GM12875 (cell line): ENCODE measurements at regions not wholly inside any gene's neighbourhood (a gene's known extent, or its start where the extent isn't known, plus 50 kb on each side); places are given as distances from the start of the nearest gene placed in this dataset.
A peak's percentile ranks its signal among the peaks of the same experiment; 100 is the strongest.

Source experiments
- H3K4me3 ChIP-seq: one replicate; pipeline ENCODE4 v1.5.1; 2011; ENCODE audit warnings: low read depth, low read length, control low read depth
- CTCF ChIP-seq: IDR thresholded peaks from 2 replicates; pipeline ENCODE4 v1.5.1; 2011; ENCODE audit warnings: low read depth, mild to moderate bottlenecking, control low read depth, inconsistent platforms, low read length, moderate library complexity, borderline replicate concordance; ENCODE audit not compliant: insufficient read depth

GRCh38 chr4:166585491-166585890 is 648.8 kb downstream of the SPOCK3 start:
- no peak for TF ChIP-seq CTCF
- H3K4me3 ChIP-seq, result no peak overlapping the region

DNA sequence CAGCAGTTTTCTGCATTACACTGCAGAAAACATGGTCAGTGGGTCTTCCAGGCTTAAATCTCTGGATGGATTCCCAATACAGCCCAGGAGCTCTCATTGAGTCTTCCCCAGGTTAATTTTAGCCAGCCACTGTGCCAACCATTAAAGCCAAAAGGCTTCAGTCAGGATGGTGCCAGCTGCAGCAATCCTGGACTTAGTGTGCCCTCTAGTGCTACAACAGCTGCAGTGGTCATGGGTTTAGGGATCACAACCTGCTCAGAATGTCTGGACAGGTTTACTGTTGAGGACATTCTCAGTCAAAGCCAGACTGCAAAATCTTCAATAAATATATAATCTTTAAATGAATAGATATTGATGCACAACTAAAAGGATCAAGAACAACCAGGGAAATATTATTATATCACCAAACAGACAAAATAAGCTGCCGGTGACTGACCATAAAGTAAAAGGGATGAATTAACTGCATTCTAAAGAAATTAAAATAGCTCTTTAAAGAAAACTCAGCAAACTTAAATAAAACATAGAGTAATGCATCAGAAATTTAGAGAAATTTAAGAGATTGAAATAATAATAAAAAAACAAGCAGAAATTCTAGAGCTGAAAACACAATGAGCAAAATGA is 639.9 kb downstream of the SPOCK3 start:
- no peak overlapping the region for H3K4me3 ChIP-seq
- peak; percentile 50; the same call in 1 of the 2 replicates for TF ChIP-seq CTCF

DNA sequence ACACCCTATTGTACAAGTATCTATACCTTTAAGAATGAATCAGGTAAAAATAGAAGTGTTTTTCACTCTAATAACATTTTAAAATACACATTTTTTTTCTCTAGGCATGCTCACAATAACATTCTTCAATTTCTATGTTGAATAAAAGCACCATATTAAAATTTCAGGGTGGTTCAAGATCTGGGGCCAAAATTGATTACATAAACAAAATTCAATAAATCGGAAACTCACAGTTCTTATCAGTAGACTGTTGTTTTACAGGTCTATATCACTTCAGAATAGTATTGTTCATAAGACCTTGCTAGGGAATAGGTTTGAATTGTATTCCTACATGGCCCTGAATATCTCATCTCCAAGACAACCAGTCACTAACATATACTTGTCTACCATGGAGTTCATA is 634.0 kb downstream of the SPOCK3 start:
- no peak overlapping the region for H3K4me3 ChIP-seq
- no peak for TF ChIP-seq CTCF

DNA sequence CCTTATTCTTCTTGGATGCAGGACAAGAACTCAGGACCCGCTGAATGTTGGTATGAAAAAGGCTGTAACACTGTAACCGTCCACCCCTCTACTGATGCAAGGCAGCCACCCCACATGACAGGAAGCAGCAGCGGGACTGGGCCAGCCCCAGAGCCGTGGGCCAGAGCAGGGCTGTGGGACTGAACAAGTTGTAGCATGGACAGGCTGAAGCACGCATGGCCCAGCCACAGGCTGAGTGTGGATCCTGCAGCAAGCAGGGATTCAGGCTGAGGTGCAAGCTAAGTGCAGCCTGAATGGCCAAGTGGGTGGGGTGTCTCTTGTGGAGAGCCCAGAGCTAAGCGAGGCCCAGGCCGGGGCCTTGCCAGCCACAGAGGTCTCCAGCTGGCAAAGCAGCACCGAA is 632.2 kb downstream of the SPOCK3 start:
- no peak for TF ChIP-seq CTCF
- no peak overlapping the region for H3K4me3 ChIP-seq

DNA sequence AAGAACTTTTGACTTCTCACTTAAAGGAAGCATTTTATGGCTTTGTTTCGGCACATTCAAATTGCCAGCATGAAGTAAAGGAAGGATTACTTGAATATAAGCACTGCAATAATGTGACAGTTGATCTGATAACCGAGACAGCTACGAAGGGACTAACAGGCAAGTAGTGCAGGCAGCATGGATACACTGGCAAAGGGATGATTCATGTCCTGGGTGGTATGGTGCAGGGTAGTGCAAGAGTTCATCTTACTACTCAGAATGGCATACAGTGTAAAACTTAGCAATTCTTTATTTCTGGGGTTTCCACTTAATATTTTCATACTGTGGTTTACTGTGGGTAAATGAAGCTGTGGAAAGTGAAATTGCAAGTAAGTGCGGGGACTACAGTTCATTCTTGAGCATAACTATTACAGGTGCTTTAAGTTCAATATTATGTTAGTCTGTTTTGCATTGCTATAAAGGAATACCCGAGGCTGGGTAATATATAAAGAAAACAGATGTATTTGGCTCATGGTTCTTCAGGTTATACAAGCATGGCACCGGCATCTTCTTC is 611.8 kb downstream of the SPOCK3 start:
- no peak for TF ChIP-seq CTCF
- H3K4me3 ChIP-seq, result no peak overlapping the region

DNA sequence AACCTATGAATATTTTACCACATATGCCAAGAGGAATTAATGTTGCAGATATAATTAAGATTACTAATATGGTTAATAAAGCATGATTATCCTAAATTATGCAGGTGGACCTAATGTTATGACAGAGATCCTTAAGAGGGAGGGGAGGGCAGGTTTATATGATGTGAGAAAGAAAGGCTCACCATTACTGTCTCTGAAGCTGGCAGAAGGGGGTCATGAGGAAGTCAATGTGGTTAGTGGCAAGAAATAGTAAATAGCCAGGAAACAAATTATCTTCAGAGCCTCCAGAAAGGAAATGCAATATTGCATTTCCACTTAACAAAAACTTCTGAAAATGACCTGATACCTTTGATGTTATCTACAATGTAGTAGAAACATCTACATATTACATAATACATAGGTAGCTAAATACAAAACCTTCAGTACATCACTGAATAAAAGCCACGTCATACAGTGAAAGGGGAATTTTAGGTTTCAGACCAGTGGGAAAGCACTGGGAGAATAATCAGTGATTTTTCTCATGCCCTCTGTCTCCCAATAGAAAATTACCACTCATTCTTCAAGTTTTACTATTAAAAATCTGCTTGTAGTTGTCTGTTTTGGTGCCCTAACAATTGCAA is 609.2 kb downstream of the SPOCK3 start:
- H3K4me3 ChIP-seq, result no peak overlapping the region
- TF ChIP-seq CTCF, result no peak

DNA sequence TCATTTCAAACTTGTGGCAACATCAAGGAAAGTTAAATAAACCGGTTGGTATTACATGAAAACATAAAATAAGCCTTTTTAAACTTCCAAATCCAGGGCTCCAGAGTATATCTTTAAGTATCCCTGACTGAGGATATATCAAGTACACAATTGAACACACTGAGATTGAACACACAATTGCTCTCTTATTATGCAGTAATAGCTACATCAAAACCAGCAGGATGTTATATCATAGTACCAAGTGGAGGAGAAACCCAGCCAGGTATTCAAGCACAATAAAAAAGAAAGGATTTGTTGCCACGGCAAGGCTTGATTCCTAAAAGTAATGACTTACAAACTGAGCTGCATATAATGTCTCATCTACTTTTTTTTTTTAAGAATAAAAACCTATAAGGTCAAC is 605.8 kb downstream of the SPOCK3 start:
- no peak for TF ChIP-seq CTCF

More for the DNA sequence above, 605.8 kb downstream of the SPOCK3 start:
- no peak overlapping the region for H3K4me3 ChIP-seq
